IPS-18a (cell line): ENCODE measurements at regions not wholly inside any gene's neighbourhood (a gene's known extent, or its start where the extent isn't known, plus 50 kb on each side); places are given as distances from the start of the nearest gene placed in this dataset.
"Not testable (repeated sequence)": the region's sequence is repeated elsewhere in the genome, so short reads cannot be mapped to it uniquely, and the experiment has no call there.

Experiments used
- H3K27ac ChIP-seq: one replicate; pipeline ENCODE4 v1.5.1; 2013; ENCODE audit warnings: low read length
- H3K27me3 ChIP-seq: one replicate; pipeline ENCODE4 v1.6.1; 2013; ENCODE audit warnings: mild to moderate bottlenecking, low read length; ENCODE audit not compliant: control insufficient read depth, insufficient read depth
- H3K36me3 ChIP-seq: one replicate; pipeline ENCODE4 v1.6.1; 2013; ENCODE audit warnings: low read depth, low read length; ENCODE audit not compliant: control insufficient read depth
- H3K4me1 ChIP-seq: one replicate; pipeline ENCODE4 v1.6.1; 2013; ENCODE audit warnings: low read depth, low read length; ENCODE audit not compliant: control insufficient read depth
- H3K4me3 ChIP-seq: one replicate; pipeline ENCODE4 v1.5.1; 2013; ENCODE audit warnings: low read length
- H3K9ac ChIP-seq: one replicate; pipeline ENCODE4 v1.6.1; 2013; ENCODE audit warnings: mild to moderate bottlenecking, low read length, moderate library complexity
- H3K9me3 ChIP-seq: one replicate; pipeline ENCODE4 v1.6.1; 2013; ENCODE audit warnings: low read depth, low read length; ENCODE audit not compliant: control insufficient read depth

DNA sequence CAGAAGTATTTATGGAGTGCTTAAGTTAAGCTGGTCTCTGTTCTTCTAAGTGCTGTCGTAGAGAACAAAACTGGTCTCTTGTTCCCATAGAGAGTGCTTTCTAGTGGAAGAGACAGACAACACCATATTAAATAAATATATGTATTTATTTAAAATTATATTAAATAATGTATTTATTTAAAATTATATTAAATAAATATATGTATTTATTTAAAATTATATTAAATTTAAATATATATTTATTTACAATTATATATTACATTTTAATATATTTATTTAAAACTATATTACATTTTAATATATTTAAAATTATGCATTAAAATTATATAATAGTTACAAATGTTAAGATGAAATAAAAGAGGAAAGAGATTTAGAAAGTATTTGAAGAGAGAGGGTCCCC is 175.5 kb upstream of the OLFM3 start:
- Histone ChIP-seq H3K36me3 (no peaks in the 10 kb centered on the region), H3K27me3 (no peaks in the 10 kb centered on the region), H3K9ac (no peak overlapping the region), H3K4me1 (peaks cover 3% of the 10 kb centered on the region), H3K27ac (no peak overlapping the region), H3K4me3 (no peak overlapping the region), H3K9me3 (no peaks in the 10 kb centered on the region)

DNA sequence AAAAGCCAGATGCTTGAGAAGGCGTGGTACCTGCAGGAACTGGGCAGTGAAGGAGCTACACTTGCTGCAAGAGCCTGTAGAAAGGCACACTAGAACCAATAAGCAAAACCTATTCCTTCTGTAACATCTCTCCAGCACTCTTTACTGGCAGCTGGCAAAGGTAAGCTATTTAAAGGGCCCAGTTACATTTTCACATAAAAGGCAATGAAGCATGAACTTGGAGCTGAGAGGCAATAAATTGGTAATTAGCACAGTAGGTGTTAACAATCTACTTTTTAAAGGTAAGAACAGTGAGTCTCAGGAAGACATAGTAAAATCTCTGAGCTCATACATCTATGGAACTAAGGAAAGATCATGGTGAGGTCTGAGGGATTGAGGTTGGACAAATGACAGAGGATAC is 167.1 kb upstream of the OLFM3 start:
- Histone ChIP-seq H3K4me3 (no peak overlapping the region), H3K9ac (no peak overlapping the region), H3K4me1 (no peaks in the 10 kb centered on the region), H3K27ac (no peak overlapping the region), H3K27me3 (no peaks in the 10 kb centered on the region), H3K36me3 (no peaks in the 10 kb centered on the region), H3K9me3 (no peaks in the 10 kb centered on the region)

DNA sequence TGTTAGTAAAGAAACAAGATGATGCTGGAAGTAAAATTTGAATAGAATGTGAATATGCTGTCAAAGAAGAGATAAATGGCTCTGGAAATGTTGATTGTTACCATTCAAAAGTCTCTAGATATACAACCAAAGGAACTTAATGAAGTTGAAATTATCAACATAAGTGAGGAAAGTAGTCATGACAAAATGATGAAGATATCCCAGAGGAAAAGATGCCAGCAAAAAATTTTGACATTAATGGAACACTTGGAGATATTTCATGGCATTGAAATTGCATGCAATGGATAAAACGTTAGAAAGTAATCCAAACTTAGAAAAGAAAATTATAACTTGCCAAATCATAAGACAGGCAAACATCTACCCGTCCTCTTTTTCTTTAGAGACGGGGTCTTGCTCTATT is 154.5 kb upstream of the OLFM3 start:
- Histone ChIP-seq H3K27ac (no peak overlapping the region), H3K36me3 (no peaks in the 10 kb centered on the region), H3K27me3 (no peaks in the 10 kb centered on the region), H3K4me3 (no peak overlapping the region), H3K9ac (no peak overlapping the region), H3K4me1 (peaks cover 3% of the 10 kb centered on the region), H3K9me3 (no peaks in the 10 kb centered on the region)

DNA sequence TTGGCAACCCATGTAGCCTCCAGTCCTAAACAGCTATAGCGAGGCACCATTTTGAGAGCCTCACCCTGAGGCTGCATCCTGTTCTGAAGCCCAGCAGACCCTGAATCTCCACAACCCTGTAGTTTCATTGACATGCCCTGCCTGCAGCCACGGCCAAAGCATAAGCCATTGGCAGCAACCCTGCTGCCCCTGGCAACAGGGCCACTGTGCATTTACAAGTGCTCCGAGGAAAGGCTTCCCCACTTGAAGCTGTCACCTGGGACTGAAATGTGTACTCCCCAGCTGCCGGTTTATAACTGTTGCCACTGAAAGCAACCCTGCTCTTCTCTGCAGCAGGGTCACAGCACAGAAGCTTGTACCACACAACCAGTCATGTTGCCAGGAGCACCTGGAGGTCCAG is 124.2 kb upstream of the OLFM3 start:
- Histone ChIP-seq H3K36me3 (no peaks in the 10 kb centered on the region), H3K4me1 (no peaks in the 10 kb centered on the region), H3K27me3 (no peaks in the 10 kb centered on the region), H3K27ac (no peak overlapping the region), H3K9me3 (no peaks in the 10 kb centered on the region), H3K9ac (no peak overlapping the region), H3K4me3 (no peak overlapping the region)

DNA sequence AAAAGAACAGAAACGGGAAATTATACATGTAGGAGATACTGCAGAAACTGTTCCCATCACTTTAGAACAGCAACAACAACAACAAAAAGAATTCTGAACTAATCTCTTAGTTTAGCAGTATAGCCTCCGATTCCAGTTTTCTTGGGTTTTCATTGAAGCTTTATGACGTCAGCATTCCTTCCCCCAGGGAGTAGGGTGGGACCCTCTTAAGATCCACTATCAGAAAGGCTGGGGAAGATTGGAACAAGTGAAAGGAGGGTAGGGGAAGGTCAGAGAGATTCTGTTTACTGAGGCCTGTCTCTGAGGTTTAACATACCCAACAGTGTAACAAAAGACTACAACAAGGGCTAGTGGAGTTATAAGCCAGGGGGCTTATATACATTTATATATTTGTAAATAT is 121.4 kb upstream of the OLFM3 start:
- no peak overlapping the region for H3K4me3 ChIP-seq
- H3K36me3 ChIP-seq: no peaks in the 10 kb centered on the region
- no peak overlapping the region for H3K9ac ChIP-seq
- H3K27ac ChIP-seq: no peak overlapping the region
- H3K9me3 ChIP-seq: no peaks in the 10 kb centered on the region
- H3K27me3 ChIP-seq: no peaks in the 10 kb centered on the region
- peaks cover 4% of the 10 kb centered on the region for H3K4me1 ChIP-seq

DNA sequence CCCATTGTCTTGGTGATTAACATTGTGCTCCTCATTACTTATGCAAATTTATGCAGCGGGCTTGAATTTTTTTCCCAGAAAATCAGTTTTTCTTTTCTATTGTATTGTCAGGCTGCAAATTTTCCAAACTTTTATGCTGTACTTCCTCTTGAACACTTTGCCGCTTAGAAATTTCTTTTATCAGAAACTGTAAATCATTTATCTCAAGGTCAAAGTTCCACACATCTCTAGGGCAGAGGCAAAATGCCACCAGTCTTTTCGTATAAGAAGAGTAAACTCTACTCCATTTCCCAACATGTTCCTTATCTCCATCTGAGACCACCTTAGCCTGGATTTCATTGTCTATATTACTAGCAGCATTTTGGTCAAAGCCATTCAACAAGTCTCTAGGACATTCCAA is 113.9 kb upstream of the OLFM3 start:
- H3K4me3 ChIP-seq: no peak overlapping the region
- H3K36me3 ChIP-seq: no peaks in the 10 kb centered on the region
- no peak overlapping the region for H3K27ac ChIP-seq
- H3K9ac ChIP-seq: no peak overlapping the region
- H3K9me3 ChIP-seq: peaks cover 3% of the 10 kb centered on the region
- peaks cover 3% of the 10 kb centered on the region for H3K27me3 ChIP-seq
- peaks cover 24% of the 10 kb centered on the region for H3K4me1 ChIP-seq

DNA sequence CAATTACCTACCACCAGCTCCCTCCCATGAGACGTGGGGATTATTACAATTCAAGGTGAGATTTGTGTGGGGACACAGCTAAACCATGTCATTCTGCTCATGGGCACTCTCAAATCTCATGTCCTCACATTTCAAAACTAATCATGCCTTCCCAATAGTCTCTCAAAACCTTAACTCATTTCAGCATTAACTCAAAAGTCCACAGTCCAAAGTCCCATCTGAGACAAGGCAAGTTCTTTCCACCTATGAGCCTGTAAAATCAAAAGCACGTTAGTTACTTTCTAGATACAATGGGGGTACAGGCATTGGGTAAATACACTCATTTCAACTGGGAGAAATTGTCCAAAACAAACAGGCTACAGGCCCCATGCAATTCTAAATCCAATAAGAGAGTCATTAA is 112.8 kb upstream of the OLFM3 start:
- not testable (repeated sequence) for H3K27me3 ChIP-seq, H3K4me3 ChIP-seq, H3K36me3 ChIP-seq, H3K9ac ChIP-seq, H3K9me3 ChIP-seq, H3K27ac ChIP-seq
- H3K4me1 ChIP-seq: peaks cover 32% of the 10 kb centered on the region

DNA sequence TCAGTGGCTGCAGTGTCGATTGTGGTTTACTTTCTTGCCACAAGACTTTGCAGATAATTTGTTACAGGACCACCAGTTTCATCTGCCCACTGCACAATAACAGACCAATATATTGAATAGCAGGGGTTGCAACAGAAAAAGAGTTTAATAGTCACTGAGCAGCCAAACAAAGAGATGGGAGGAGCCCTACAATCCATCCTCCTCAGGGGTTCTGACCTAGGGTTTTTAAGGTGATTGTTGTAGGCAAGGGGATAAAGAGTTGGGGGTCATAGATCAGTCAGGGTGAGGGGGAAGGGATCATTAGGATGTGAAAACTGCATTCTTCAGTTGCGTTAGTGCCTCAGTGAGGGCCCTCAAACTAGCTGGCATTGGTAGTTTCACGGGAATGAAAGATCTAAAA is 110.7 kb upstream of the OLFM3 start:
- peaks cover 34% of the 10 kb centered on the region for H3K4me1 ChIP-seq
- peak overlapping the region; percentile 13 for H3K4me3 ChIP-seq
- H3K36me3 ChIP-seq: no peaks in the 10 kb centered on the region
- no peak overlapping the region for H3K9ac ChIP-seq
- H3K9me3 ChIP-seq: peaks cover 3% of the 10 kb centered on the region
- H3K27me3 ChIP-seq: peaks cover 8% of the 10 kb centered on the region
- no peak overlapping the region for H3K27ac ChIP-seq

DNA sequence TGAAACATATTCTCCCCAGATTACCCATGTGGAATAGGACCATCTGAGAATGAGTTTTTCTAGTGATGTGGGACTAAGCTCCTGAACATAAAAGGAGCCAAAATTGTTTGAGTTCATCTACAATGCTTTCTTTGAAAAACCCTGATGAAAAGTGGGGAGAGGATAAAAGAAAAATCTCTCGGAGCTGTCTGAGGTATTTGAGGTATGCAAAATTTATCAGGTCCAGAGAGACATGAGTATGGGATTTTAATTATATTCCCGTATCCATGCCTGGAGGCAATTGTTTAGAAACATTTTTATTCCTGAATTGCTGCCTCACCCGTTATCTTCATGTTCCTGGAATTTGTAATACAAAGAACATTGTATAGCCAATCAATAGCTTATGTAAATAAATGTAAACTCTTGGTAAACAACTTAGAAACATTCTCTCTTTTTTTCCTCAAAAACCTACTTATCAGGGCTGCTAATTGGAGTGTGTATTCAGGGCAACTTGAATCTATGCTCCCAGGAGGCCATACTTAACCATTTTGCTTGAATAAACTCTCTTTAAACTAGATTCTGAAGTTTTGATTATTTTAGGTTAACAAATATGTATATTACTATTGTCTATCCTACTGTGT is 109.3 kb upstream of the OLFM3 start:
- Histone ChIP-seq H3K9me3 (peaks cover 3% of the 10 kb centered on the region), H3K36me3 (no peaks in the 10 kb centered on the region), H3K9ac (no peak overlapping the region), H3K27ac (no peak overlapping the region), H3K27me3 (peaks cover 8% of the 10 kb centered on the region), H3K4me1 (peaks cover 44% of the 10 kb centered on the region), H3K4me3 (no peak overlapping the region)

DNA sequence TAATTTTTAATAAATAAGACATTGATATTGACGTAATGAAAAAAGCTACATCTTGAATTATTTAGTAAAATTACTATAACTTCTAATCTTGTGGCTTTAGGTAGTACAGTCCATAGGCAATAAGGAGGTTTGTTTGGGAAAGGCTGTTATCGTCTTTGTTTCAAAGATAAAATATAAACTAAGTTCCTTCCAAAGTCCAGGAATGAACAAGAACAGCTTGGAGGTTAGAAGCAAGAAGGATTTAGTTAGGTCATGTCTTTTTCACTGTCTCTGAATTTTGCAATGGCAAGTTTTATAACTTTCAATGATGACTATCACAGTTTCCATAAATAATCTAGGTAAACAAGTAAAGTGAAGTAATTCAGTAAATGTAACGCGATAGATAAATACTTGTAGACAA is 106.9 kb upstream of the OLFM3 start:
- Histone ChIP-seq H3K4me3 (no peak overlapping the region), H3K27ac (no peak overlapping the region), H3K27me3 (peaks cover 8% of the 10 kb centered on the region), H3K9ac (no peak overlapping the region), H3K36me3 (no peaks in the 10 kb centered on the region), H3K9me3 (no peaks in the 10 kb centered on the region), H3K4me1 (peaks cover 44% of the 10 kb centered on the region)

DNA sequence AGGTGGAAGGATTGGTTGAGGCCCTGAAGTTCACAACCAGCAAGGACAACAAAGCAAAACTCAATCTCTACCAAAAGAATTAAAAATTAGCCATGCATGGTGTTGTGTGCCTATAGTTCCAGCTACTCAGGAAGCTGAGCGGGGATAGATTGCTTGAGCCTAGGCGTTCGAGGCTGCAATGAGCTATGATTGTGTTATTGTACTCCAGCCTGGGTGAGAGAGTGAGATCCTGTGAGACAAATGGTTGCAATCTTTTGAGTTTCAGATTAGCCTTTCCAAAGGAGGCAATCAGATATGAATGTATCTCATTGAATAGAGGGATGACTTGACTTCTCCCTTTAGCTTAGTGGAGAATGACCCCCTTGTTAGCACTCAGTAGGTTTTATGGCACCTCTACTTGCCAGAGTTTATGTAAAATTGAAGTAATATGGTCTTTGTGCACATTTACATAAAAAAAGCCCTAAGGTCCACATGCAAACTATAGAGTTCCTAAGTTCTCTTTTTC is 105.6 kb upstream of the OLFM3 start:
- no peak overlapping the region for H3K4me3 ChIP-seq
- no peak overlapping the region for H3K27ac ChIP-seq
- no peaks in the 10 kb centered on the region for H3K9me3 ChIP-seq
- no peaks in the 10 kb centered on the region for H3K36me3 ChIP-seq
- peaks cover 39% of the 10 kb centered on the region for H3K4me1 ChIP-seq
- peaks cover 8% of the 10 kb centered on the region for H3K27me3 ChIP-seq
- no peak overlapping the region for H3K9ac ChIP-seq

DNA sequence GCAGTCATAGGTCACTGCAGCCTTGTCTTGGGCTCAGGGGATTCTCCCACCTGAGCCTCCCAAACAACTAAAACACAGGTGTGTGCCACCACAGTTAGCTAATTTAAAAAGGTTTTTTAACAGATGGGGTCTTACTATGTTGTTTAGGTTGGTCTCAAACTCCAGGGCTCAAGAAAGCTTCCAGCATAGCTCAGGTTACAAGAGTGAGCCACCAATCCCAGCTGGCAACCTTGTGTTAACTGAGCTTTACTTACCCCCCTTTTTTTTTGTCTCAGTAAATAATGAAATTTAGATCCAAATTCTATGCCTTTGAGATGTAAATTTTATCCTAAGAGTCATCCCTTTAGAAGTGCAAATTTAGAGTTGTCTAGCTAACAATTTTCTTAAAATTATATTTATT is 103.9 kb upstream of the OLFM3 start:
- Histone ChIP-seq H3K27ac (no peak overlapping the region), H3K27me3 (peaks cover 6% of the 10 kb centered on the region), H3K9ac (no peak overlapping the region), H3K9me3 (no peaks in the 10 kb centered on the region), H3K36me3 (no peaks in the 10 kb centered on the region), H3K4me3 (no peak overlapping the region), H3K4me1 (peaks cover 24% of the 10 kb centered on the region)
